ENCODE measurements at regions not wholly inside any gene's neighbourhood (a gene's known extent, or its start where the extent isn't known, plus 50 kb on each side); places are given as distances from the start of the nearest gene placed in this dataset.
A peak's percentile ranks its signal among the peaks of the same experiment; 100 is the strongest.

DNA sequence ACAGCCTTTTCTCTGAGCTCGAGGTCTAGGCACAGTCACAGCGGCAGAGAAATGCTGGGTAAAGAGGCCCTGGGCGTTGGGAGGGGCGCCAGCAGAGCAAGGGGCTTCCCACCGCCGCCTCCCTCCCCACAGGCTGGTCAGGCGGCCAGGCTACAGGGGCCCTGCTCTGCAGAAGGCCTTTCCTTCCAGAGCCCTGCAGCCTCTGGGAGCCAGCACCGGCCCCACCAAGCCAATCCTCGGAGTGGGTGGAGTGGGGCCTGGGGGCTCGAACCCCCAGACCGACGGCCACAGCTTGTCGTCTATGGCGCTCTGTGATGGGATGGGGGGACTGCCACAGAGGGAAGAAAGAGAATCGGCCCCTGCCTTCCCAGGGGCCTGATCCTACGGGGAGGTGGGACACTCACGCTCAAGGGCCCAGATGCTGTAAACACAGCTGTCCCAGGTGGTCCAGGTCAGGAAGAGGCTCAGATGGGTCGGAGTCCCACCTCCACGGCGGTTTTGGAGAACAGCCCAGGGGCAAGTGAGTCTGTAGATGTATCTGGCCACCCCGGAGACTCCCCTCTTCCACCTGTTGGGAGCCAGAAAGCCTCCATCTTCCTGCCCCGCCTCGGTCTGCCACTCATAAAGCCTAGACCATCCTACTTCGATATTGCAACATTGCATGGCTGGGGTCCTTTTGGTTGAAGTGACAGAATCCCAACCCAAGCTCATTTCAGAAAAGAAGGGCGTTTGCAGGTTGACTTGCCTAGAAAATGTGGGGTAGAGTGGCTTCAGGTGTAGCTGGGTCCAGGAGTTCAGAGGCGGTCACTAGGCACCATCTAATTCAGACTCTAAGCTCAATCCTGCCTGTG, 95.6 kb downstream of the SIK1 start:
- Histone ChIP-seq H3K27ac (peak overlapping the region; percentile 100), H3K9me3 (no peaks in the 10 kb centered on the region), H3K4me2 (peak overlapping the region; percentile 95), H3K4me1 (peaks cover 71% of the 10 kb centered on the region), H3K4me3 (peak overlapping the region; percentile 4; the same call in 1 of the 3 replicates)
- DNase-seq (ENCODE audit: low read depth in 1 of 2, low spot score in 1 of 2): no peak
- ChIA-PET POLR2A (interaction anchor here (1.4 kb wide), 1 partner anchor 12 kb away, joined by 7 read pairs; no protein-coding TSS in a partner anchor), CTCF (interaction anchor here (1.0 to 1.5 kb wide), 2 partner anchors 12 to 121 kb away, joined by 3 to 5 read pairs; no protein-coding TSS in a partner anchor)
- no peak for TF ChIP-seq HDAC2 (IDR thresholded peaks at IDR 0.05)
- TF ChIP-seq ZFP36 (IDR thresholded peaks at IDR 0.05; ENCODE audit: borderline replicate concordance, partially characterized antibody): no peak
- TF ChIP-seq SREBF2 (IDR thresholded peaks at IDR 0.05): no peak
- TF ChIP-seq ESRRA (IDR thresholded peaks at IDR 0.05; ENCODE audit: borderline replicate concordance, low read length): no peak
- no peak for TF ChIP-seq RARB (CRISPR knock-in tag; IDR thresholded peaks at IDR 0.05)
- no peak for TF ChIP-seq POLR2AphosphoS2 (conservative IDR thresholded peaks at IDR 0.05; ENCODE audit: low read length)
- no peak for TF ChIP-seq KDM1A (IDR thresholded peaks at IDR 0.05; ENCODE audit: low read depth)
- TF ChIP-seq HMGXB4 (CRISPR knock-in tag; IDR thresholded peaks at IDR 0.05; ENCODE audit: borderline replicate concordance): no peak
- no peak for TF ChIP-seq ATOH8 (CRISPR knock-in tag; IDR thresholded peaks at IDR 0.05; ENCODE audit: low read depth)
- no peak for TF ChIP-seq FOXS1 (CRISPR knock-in tag; IDR thresholded peaks at IDR 0.05)
- TF ChIP-seq EP300 (IDR thresholded peaks at IDR 0.05): no peak
- no peak for TF ChIP-seq RAD21 (conservative IDR thresholded peaks at IDR 0.05 in 1 of 2, IDR thresholded peaks at IDR 0.05 in 1 of 2)
- no peak for TF ChIP-seq JUN (IDR thresholded peaks at IDR 0.05)
- TF ChIP-seq TP53 (CRISPR knock-in tag; IDR thresholded peaks at IDR 0.05): no peak
- no peak for ATAC-seq
- FAIRE-seq: no peak
- 93% methylated on average over 15 of the region's 26 CpGs for WGBS (ENCODE audit: missing lambda C conversion rate)

- no peak overlapping the region for H3K4me3 ChIP-seq
- FAIRE-seq: no peak
- H3K27ac ChIP-seq: peak overlapping the region; percentile 100
- peak overlapping the region; percentile 95; the same call in 2 of the 3 replicates for H3K4me2 ChIP-seq
- no peak for DNase-seq (ENCODE audit: low read depth in 1 of 2, low spot score in 1 of 2)
- peaks cover 76% of the 10 kb centered on the region for H3K4me1 ChIP-seq
- POLR2A ChIA-PET: no interaction called here
- H3K9me3 ChIP-seq: no peaks in the 10 kb centered on the region
- CTCF ChIA-PET: no interaction called here
- ATAC-seq: no peak
- TF ChIP-seq, protein P1, sequence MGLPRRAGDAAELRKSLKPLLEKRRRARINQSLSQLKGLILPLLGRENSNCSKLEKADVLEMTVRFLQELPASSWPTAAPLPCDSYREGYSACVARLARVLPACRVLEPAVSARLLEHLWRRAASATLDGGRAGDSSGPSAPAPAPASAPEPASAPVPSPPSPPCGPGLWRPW (IDR thresholded peaks at IDR 0.05): no peak
- no peak for TF ChIP-seq HDAC2 (IDR thresholded peaks at IDR 0.05)
- TF ChIP-seq KDM1A (IDR thresholded peaks at IDR 0.05; ENCODE audit: low read depth): peak; percentile 78; the same call in 1 of the 2 replicates
- WGBS (ENCODE audit: missing lambda C conversion rate): 92% methylated on average over 11 of the region's 15 CpGs
Observed at GRCh38 chr21:43330306-43330881, 96.5 kb downstream of the SIK1 start.

GRCh38 chr21:43329711-43330269, 97.1 kb downstream of the SIK1 start:
- no peak for ATAC-seq
- H3K4me3 ChIP-seq: no peak overlapping the region
- no peak for DNase-seq (ENCODE audit: low read depth in 1 of 2, low spot score in 1 of 2)
- POLR2A ChIA-PET: interaction anchor here (1.1 kb wide), 1 partner anchor 13 kb away, joined by 3 read pairs; no protein-coding TSS in a partner anchor
- CTCF ChIA-PET: no interaction called here
- peaks cover 70% of the 10 kb centered on the region for H3K4me1 ChIP-seq
- no peaks in the 10 kb centered on the region for H3K9me3 ChIP-seq
- no peak for FAIRE-seq
- peak overlapping the region; percentile 100 for H3K27ac ChIP-seq
- WGBS (ENCODE audit: missing lambda C conversion rate): 94% methylated on average over 12 of the region's 18 CpGs
- H3K4me2 ChIP-seq: peak overlapping the region; percentile 95; the same call in 2 of the 3 replicates
- TF ChIP-seq CBX2 (IDR thresholded peaks at IDR 0.05; ENCODE audit: borderline replicate concordance, low read depth) (no peak), HOXA7 (CRISPR knock-in tag; IDR thresholded peaks at IDR 0.05) (no peak), SMC3 (IDR thresholded peaks at IDR 0.05) (no peak), PHF8 (IDR thresholded peaks at IDR 0.05; ENCODE audit: borderline replicate concordance, low read depth) (no peak), RFX5 (IDR thresholded peaks at IDR 0.05) (no peak), ZC3H11A (IDR thresholded peaks at IDR 0.05) (no peak), SREBF2 (IDR thresholded peaks at IDR 0.05) (no peak), NPAS2 (CRISPR knock-in tag; IDR thresholded peaks at IDR 0.05; ENCODE audit: borderline replicate concordance) (no peak), HDAC2 (IDR thresholded peaks at IDR 0.05) (no peak), HEYL (CRISPR knock-in tag; IDR thresholded peaks at IDR 0.05) (no peak), RNF2 (IDR thresholded peaks at IDR 0.05; ENCODE audit: borderline replicate concordance, low read depth) (no peak), KDM1A (IDR thresholded peaks at IDR 0.05; ENCODE audit: low read depth) (no peak), CBX8 (IDR thresholded peaks at IDR 0.05) (no peak), FOSB (CRISPR knock-in tag; IDR thresholded peaks at IDR 0.05) (no peak)
- TF ChIP-seq, protein P2, sequence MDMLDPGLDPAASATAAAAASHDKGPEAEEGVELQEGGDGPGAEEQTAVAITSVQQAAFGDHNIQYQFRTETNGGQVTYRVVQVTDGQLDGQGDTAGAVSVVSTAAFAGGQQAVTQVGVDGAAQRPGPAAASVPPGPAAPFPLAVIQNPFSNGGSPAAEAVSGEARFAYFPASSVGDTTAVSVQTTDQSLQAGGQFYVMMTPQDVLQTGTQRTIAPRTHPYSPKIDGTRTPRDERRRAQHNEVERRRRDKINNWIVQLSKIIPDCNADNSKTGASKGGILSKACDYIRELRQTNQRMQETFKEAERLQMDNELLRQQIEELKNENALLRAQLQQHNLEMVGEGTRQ (IDR thresholded peaks at IDR 0.05): no peak
- TF ChIP-seq, protein P1 (IDR thresholded peaks at IDR 0.05): no peak
